B cell (primary cell): ENCODE measurements at regions not wholly inside any gene's neighbourhood (a gene's known extent, or its start where the extent isn't known, plus 50 kb on each side); places are given as distances from the start of the nearest gene placed in this dataset.

Experiments used
- CTCF ChIP-seq: fragments of 200-600 bp; IDR thresholded peaks from one replicate; pipeline ENCODE4 v1.8.0; 2022; ENCODE audit warnings: antibody characterized with exemption, mild to moderate bottlenecking
- EZH2 ChIP-seq: IDR thresholded peaks from 2 replicates; pipeline ENCODE4 v1.6.1; 2012; ENCODE audit warnings: borderline replicate concordance, low read depth, mild to moderate bottlenecking, moderate library complexity, low read length; ENCODE audit not compliant: insufficient read depth, poor library complexity, severe bottlenecking

GRCh38 chr21:33968080-33968994 lies 52.7 kb upstream of the ATP5PO start:
- TF ChIP-seq CTCF = no peak
- TF ChIP-seq EZH2 = no peak
